ENCODE measurements at regions not wholly inside any gene's neighbourhood (a gene's known extent, or its start where the extent isn't known, plus 50 kb on each side); places are given as distances from the start of the nearest gene placed in this dataset.

DNA sequence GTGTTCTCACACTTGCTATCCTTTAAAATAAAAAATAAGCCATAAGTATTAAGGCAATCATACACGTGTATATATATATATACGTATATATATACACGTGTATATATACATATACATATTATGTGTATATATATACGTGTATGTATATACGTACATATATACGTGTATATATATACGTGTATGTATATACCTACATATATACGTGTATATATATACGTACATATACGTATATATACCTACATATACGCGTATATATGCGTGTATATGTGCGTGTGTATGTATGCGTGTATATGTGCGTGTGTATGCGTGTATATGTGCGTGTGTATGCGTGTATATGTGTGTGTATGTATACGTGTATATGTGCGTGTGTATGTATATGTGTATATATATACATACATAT lies 477.3 kb upstream of the ARRDC4 start:
- TF ChIP-seq, protein P1, sequence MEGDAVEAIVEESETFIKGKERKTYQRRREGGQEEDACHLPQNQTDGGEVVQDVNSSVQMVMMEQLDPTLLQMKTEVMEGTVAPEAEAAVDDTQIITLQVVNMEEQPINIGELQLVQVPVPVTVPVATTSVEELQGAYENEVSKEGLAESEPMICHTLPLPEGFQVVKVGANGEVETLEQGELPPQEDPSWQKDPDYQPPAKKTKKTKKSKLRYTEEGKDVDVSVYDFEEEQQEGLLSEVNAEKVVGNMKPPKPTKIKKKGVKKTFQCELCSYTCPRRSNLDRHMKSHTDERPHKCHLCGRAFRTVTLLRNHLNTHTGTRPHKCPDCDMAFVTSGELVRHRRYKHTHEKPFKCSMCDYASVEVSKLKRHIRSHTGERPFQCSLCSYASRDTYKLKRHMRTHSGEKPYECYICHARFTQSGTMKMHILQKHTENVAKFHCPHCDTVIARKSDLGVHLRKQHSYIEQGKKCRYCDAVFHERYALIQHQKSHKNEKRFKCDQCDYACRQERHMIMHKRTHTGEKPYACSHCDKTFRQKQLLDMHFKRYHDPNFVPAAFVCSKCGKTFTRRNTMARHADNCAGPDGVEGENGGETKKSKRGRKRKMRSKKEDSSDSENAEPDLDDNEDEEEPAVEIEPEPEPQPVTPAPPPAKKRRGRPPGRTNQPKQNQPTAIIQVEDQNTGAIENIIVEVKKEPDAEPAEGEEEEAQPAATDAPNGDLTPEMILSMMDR (IDR thresholded peaks at IDR 0.05): no peak
- TF ChIP-seq POLR2A (IDR thresholded peaks at IDR 0.05): no peak
